ENCODE measurements at regions not wholly inside any gene's neighbourhood (a gene's known extent, or its start where the extent isn't known, plus 50 kb on each side); places are given as distances from the start of the nearest gene placed in this dataset.

- H3K4me2 ChIP-seq (ENCODE audit: low read length): no peak overlapping the region
- H3K4me1 ChIP-seq (ENCODE audit: low read length): no peaks in the 10 kb centered on the region
- H2AFZ ChIP-seq (ENCODE audit: low read depth, low read length): no peak overlapping the region
- H4K20me1 ChIP-seq (ENCODE audit: insufficient read depth, low read length): no peaks in the 10 kb centered on the region
- no peak overlapping the region for H3K4me3 ChIP-seq (ENCODE audit: low read length)
- H3K9ac ChIP-seq (ENCODE audit: low read length): no peak overlapping the region
- no peaks in the 10 kb centered on the region for H3K36me3 ChIP-seq (replicated peaks; ENCODE audit: low read depth, low read length)
- H3K27ac ChIP-seq (ENCODE audit: low read length): no peak overlapping the region
- TF ChIP-seq EZH2phosphoT487 (IDR thresholded peaks at IDR 0.05; ENCODE audit: low read depth): no peak
- TF ChIP-seq, protein P1, sequence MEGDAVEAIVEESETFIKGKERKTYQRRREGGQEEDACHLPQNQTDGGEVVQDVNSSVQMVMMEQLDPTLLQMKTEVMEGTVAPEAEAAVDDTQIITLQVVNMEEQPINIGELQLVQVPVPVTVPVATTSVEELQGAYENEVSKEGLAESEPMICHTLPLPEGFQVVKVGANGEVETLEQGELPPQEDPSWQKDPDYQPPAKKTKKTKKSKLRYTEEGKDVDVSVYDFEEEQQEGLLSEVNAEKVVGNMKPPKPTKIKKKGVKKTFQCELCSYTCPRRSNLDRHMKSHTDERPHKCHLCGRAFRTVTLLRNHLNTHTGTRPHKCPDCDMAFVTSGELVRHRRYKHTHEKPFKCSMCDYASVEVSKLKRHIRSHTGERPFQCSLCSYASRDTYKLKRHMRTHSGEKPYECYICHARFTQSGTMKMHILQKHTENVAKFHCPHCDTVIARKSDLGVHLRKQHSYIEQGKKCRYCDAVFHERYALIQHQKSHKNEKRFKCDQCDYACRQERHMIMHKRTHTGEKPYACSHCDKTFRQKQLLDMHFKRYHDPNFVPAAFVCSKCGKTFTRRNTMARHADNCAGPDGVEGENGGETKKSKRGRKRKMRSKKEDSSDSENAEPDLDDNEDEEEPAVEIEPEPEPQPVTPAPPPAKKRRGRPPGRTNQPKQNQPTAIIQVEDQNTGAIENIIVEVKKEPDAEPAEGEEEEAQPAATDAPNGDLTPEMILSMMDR (IDR thresholded peaks at IDR 0.05; ENCODE audit: low read depth, low read length): no peak
- peaks cover 35% of the 10 kb centered on the region for H3K27me3 ChIP-seq (ENCODE audit: low read depth, low read length)
- H3K9me3 ChIP-seq (ENCODE audit: insufficient read depth, low read length): no peaks in the 10 kb centered on the region
- no peaks in the 10 kb centered on the region for H3K79me2 ChIP-seq (ENCODE audit: low read length)
Measured at GRCh38 chr18:57991552-57991951, 52.5 kb upstream of the NEDD4L start.

DNA sequence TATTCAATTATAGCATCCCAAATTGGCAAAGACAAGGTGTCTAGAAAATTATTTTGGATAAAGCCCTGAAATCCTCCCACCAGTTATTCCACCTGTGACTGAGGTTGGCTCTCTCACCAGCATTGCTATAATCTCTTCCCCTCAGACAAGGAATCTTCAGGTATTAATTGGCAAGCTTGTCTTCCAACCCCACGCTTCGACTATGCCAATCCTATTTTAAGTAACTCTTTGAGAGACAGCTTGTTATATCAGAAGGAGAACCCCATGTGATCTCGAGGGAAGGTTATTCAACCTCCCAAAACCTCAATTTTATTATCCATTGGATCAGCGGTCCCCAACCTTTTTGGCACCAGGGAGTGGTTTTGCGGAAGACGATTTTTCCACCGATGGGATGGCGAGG lies 54.5 kb upstream of the NEDD4L start:
- Histone ChIP-seq H3K4me2 (ENCODE audit: low read length) (no peak overlapping the region), H3K27me3 (ENCODE audit: low read depth, low read length) (peaks cover 27% of the 10 kb centered on the region), H3K9ac (ENCODE audit: low read length) (no peak overlapping the region), H3K27ac (ENCODE audit: low read length) (no peak overlapping the region), H4K20me1 (ENCODE audit: insufficient read depth, low read length) (no peaks in the 10 kb centered on the region), H3K79me2 (ENCODE audit: low read length) (no peaks in the 10 kb centered on the region), H3K9me3 (ENCODE audit: insufficient read depth, low read length) (no peaks in the 10 kb centered on the region), H3K4me3 (ENCODE audit: low read length) (no peak overlapping the region), H3K36me3 (replicated peaks; ENCODE audit: low read depth, low read length) (no peaks in the 10 kb centered on the region), H3K4me1 (ENCODE audit: low read length) (no peaks in the 10 kb centered on the region), H2AFZ (ENCODE audit: low read depth, low read length) (no peak overlapping the region)
- TF ChIP-seq, protein P1 (IDR thresholded peaks at IDR 0.05; ENCODE audit: low read depth, low read length): no peak
- no peak for TF ChIP-seq EZH2phosphoT487 (IDR thresholded peaks at IDR 0.05; ENCODE audit: low read depth)

GRCh38 chr18:57984490-57985115 lies 59.4 kb upstream of the NEDD4L start:
- peaks cover 14% of the 10 kb centered on the region for H3K27me3 ChIP-seq (ENCODE audit: low read depth, low read length)
- no peaks in the 10 kb centered on the region for H3K9me3 ChIP-seq (ENCODE audit: insufficient read depth, low read length)
- TF ChIP-seq EZH2phosphoT487 (IDR thresholded peaks at IDR 0.05; ENCODE audit: low read depth): no peak
- no peak overlapping the region for H3K9ac ChIP-seq (ENCODE audit: low read length)
- H3K4me1 ChIP-seq (ENCODE audit: low read length): peaks cover 6% of the 10 kb centered on the region
- no peak overlapping the region for H3K27ac ChIP-seq (ENCODE audit: low read length)
- H3K79me2 ChIP-seq (ENCODE audit: low read length): no peaks in the 10 kb centered on the region
- H2AFZ ChIP-seq (ENCODE audit: low read depth, low read length): no peak overlapping the region
- H4K20me1 ChIP-seq (ENCODE audit: insufficient read depth, low read length): no peaks in the 10 kb centered on the region
- no peak overlapping the region for H3K4me3 ChIP-seq (ENCODE audit: low read length)
- H3K36me3 ChIP-seq (replicated peaks; ENCODE audit: low read depth, low read length): no peaks in the 10 kb centered on the region
- H3K4me2 ChIP-seq (ENCODE audit: low read length): no peak overlapping the region

DNA sequence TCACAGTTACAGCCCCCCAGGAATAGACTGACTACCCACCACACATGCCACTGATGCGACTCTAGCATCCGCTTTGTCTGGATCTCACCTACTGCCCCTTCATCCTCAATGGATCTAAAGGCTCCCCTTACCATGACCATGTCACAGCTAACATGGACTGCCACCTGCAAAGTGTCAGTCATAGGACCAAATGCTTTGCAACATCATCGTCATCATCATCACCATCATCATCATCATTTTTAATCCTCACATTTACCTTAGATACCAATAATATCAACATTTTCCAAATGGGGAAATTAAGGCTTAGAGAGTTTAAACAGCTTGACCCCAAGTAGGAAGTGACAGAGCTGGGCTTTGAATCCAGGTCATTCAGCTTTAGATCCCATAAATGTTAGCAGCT lies 60.1 kb upstream of the NEDD4L start:
- no peaks in the 10 kb centered on the region for H3K36me3 ChIP-seq (replicated peaks; ENCODE audit: low read depth, low read length)
- no peak overlapping the region for H2AFZ ChIP-seq (ENCODE audit: low read depth, low read length)
- no peaks in the 10 kb centered on the region for H3K9me3 ChIP-seq (ENCODE audit: insufficient read depth, low read length)
- no peaks in the 10 kb centered on the region for H4K20me1 ChIP-seq (ENCODE audit: insufficient read depth, low read length)
- no peak overlapping the region for H3K9ac ChIP-seq (ENCODE audit: low read length)
- no peak for TF ChIP-seq EZH2phosphoT487 (IDR thresholded peaks at IDR 0.05; ENCODE audit: low read depth)
- TF ChIP-seq, protein P1 (IDR thresholded peaks at IDR 0.05; ENCODE audit: low read depth, low read length): no peak
- peaks cover 6% of the 10 kb centered on the region for H3K4me1 ChIP-seq (ENCODE audit: low read length)
- no peak overlapping the region for H3K4me2 ChIP-seq (ENCODE audit: low read length)
- no peak overlapping the region for H3K4me3 ChIP-seq (ENCODE audit: low read length)
- no peaks in the 10 kb centered on the region for H3K79me2 ChIP-seq (ENCODE audit: low read length)
- peaks cover 14% of the 10 kb centered on the region for H3K27me3 ChIP-seq (ENCODE audit: low read depth, low read length)
- no peak overlapping the region for H3K27ac ChIP-seq (ENCODE audit: low read length)
